ENCODE measurements at regions not wholly inside any gene's neighbourhood (a gene's known extent, or its start where the extent isn't known, plus 50 kb on each side); places are given as distances from the start of the nearest gene placed in this dataset.

DNA sequence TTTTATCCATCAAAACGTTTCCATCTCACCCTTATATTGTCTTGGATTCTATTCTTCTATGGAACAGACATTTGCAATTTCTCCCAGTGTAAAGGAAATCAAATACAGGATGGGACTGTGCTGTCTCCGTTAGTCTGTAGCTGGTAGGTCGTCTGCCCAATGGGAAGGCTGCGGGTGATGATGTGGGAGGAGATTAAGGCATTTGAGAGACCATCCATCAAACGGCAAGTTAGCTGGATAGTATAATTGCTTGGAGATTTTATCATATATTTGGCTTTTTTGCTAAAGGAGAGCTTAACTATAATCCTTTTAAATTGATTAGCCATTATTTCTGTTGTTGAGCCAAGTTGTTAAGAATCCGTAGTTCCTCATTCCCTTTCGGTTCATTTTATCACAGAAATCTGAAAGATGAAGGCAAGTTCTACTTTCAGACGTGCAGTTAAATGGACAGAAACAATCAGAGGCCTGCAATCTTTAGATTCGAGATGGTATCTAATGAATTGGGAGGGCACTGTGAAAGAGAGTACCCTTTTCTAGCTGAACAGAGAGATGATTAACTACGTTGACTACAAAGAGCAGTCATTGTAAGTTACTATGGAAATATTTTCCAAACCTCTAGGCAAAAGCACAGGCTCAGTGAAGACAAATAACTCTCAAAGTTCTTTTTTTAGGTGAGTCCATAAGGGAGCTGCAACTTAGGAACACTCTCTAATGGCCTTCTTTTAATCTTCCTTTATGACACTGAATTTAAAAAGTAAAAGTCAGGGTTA, 253.3 kb upstream of the KIAA1217 start:
- Histone ChIP-seq H3K27me3 (ENCODE audit: control insufficient read depth in 5 of 5, insufficient read depth in 4 of 5, low read length in 5 of 5) (peaks cover 0 to 5% (median 0%) of the 10 kb centered on the region in 5 donors), H3K9me3 (ENCODE audit: control insufficient read depth in 5 of 5, low read length in 5 of 5) (peaks cover 0 to 13% (median 5%) of the 10 kb centered on the region in 5 donors), H3K27ac (ENCODE audit: low read depth, low read length) (no peak overlapping the region), H3K4me1 (ENCODE audit: control insufficient read depth in 5 of 5, insufficient read depth in 5 of 5, low read length in 5 of 5) (no peaks in the 10 kb centered on the region), H3K36me3 (ENCODE audit: control insufficient read depth in 5 of 5, insufficient read depth in 5 of 5, low read length in 5 of 5) (no peaks in the 10 kb centered on the region), H3K4me3 (ENCODE audit: low read depth in 1 of 5, low read length in 5 of 5) (no peak overlapping the region), H3K9ac (ENCODE audit: low read length in 5 of 5) (no peak overlapping the region)

DNA sequence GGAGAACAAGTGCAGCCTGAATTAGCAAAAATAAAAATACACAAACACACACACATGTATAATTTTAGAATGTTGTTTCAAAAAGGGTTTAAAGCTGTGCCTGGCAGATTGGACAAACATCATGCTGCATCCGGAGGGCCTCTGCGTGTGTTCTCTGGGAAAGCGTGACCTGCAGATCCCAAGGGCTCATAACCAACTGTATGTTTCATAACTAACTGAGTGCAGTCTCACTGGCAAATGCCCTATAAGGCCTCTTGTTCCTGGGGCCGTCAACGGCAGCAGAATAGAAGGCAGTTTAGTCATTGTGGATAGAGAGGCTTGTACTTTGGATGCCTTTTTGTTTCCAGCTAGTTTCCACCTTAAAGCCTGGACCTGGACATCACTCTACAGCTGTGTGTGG, 243.8 kb upstream of the KIAA1217 start:
- H3K36me3 ChIP-seq (ENCODE audit: control insufficient read depth in 5 of 5, insufficient read depth in 5 of 5, low read length in 5 of 5) = no peaks in the 10 kb centered on the region
- no peak overlapping the region for H3K9ac ChIP-seq (ENCODE audit: low read length in 5 of 5)
- no peak overlapping the region for H3K4me3 ChIP-seq (ENCODE audit: low read depth in 1 of 5, low read length in 5 of 5)
- H3K27me3 ChIP-seq (ENCODE audit: control insufficient read depth in 5 of 5, insufficient read depth in 4 of 5, low read length in 5 of 5) = no peaks in the 10 kb centered on the region
- H3K4me1 ChIP-seq (ENCODE audit: control insufficient read depth in 5 of 5, insufficient read depth in 5 of 5, low read length in 5 of 5) = no peaks in the 10 kb centered on the region
- no peaks in the 10 kb centered on the region for H3K9me3 ChIP-seq (ENCODE audit: control insufficient read depth in 5 of 5, low read length in 5 of 5)
- H3K27ac ChIP-seq (ENCODE audit: low read depth, low read length) = no peak overlapping the region

DNA sequence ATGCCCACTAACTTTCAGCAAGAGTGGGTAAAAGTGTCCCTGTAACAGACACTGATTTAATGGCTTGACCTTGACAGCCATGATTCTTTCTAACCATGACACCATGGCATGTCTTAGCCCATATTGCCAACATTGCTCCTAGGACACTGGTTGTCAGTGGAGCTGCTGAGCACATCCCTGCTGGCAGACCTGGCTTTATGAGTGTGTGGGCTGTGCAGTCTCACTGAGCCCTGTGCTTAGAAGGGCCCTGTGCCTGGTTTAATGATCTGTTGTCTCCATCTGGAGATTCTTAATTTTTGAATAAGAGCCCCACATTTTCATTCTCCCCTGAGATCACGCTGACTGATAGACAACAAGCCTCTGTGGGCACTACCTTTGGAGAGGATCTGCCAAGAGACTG, 243.1 kb upstream of the KIAA1217 start:
- no peaks in the 10 kb centered on the region for H3K4me1 ChIP-seq (ENCODE audit: control insufficient read depth in 5 of 5, insufficient read depth in 5 of 5, low read length in 5 of 5)
- H3K4me3 ChIP-seq (ENCODE audit: low read depth in 1 of 5, low read length in 5 of 5) = no peak overlapping the region
- H3K27ac ChIP-seq (ENCODE audit: low read depth, low read length) = no peak overlapping the region
- no peaks in the 10 kb centered on the region for H3K27me3 ChIP-seq (ENCODE audit: control insufficient read depth in 5 of 5, insufficient read depth in 4 of 5, low read length in 5 of 5)
- H3K9ac ChIP-seq (ENCODE audit: low read length in 5 of 5) = no peak overlapping the region
- no peaks in the 10 kb centered on the region for H3K36me3 ChIP-seq (ENCODE audit: control insufficient read depth in 5 of 5, insufficient read depth in 5 of 5, low read length in 5 of 5)
- no peaks in the 10 kb centered on the region for H3K9me3 ChIP-seq (ENCODE audit: control insufficient read depth in 5 of 5, low read length in 5 of 5)

DNA sequence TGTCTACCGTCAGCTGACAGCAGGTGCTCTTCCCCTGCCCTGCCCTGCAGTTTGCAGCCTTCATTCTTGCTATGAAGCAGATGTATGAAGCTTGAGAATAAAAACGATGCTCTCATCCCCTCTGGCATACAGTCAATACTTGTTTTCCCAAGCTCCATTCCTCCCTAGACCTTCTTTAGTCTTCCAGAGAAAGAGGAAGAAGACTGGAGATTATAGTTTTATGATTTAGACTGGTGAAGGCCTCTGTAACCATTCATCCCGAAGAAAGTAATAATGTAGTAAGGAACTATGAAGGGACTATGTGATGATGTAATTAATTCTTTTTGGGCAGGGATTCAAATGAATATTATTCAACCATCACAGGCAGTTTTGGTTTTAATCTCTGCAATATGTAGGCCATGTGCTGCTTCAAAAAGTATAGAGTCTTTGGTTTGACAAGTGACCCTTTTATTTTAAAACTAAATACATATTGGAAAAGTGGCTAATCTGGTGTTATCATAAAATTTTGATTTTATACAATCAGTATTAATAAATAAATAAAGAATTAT, 242.4 kb upstream of the KIAA1217 start:
- H3K27ac ChIP-seq (ENCODE audit: low read depth, low read length) = no peak overlapping the region
- no peaks in the 10 kb centered on the region for H3K27me3 ChIP-seq (ENCODE audit: control insufficient read depth in 5 of 5, insufficient read depth in 4 of 5, low read length in 5 of 5)
- H3K36me3 ChIP-seq (ENCODE audit: control insufficient read depth in 5 of 5, insufficient read depth in 5 of 5, low read length in 5 of 5) = no peaks in the 10 kb centered on the region
- H3K9me3 ChIP-seq (ENCODE audit: control insufficient read depth in 5 of 5, low read length in 5 of 5) = no peaks in the 10 kb centered on the region
- H3K4me1 ChIP-seq (ENCODE audit: control insufficient read depth in 5 of 5, insufficient read depth in 5 of 5, low read length in 5 of 5) = no peaks in the 10 kb centered on the region
- H3K9ac ChIP-seq (ENCODE audit: low read length in 5 of 5) = no peak overlapping the region
- H3K4me3 ChIP-seq (ENCODE audit: low read depth in 1 of 5, low read length in 5 of 5) = no peak overlapping the region

GRCh38 chr10:23968301-23968700, 240.6 kb upstream of the KIAA1217 start:
- H3K4me1 ChIP-seq (ENCODE audit: control insufficient read depth in 5 of 5, insufficient read depth in 5 of 5, low read length in 5 of 5) = no peaks in the 10 kb centered on the region
- H3K27me3 ChIP-seq (ENCODE audit: control insufficient read depth in 5 of 5, insufficient read depth in 4 of 5, low read length in 5 of 5) = no peaks in the 10 kb centered on the region
- H3K9me3 ChIP-seq (ENCODE audit: control insufficient read depth in 5 of 5, low read length in 5 of 5) = no peaks in the 10 kb centered on the region
- H3K27ac ChIP-seq (ENCODE audit: low read depth, low read length) = no peak overlapping the region
- no peak overlapping the region for H3K9ac ChIP-seq (ENCODE audit: low read length in 5 of 5)
- H3K4me3 ChIP-seq (ENCODE audit: low read depth in 1 of 5, low read length in 5 of 5) = no peak overlapping the region
- no peaks in the 10 kb centered on the region for H3K36me3 ChIP-seq (ENCODE audit: control insufficient read depth in 5 of 5, insufficient read depth in 5 of 5, low read length in 5 of 5)

DNA sequence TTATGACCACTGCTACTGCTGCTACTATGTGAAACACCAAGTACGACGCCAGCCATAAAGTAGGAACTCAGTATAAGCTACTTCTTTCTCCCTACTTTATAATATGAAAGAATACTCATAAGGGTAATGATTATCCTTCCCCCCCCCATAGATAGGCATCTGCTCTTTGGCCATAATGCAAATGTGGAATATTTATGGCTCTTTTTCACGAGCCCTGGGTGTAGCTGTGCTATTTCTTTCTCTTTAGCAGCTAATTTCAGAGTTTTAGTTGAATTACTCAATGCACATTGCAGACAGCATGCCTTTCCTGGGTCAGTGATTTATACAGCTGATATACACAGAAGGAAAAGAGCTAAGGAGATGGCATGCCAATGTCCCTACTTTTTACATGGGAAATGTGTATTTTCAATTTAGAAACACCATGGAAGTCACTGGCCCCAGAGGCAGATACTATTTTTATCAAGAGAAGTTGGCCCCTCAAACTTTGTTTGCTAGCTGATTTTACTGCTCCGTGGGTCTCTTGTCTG, 234.1 kb upstream of the KIAA1217 start:
- Histone ChIP-seq H3K9me3 (ENCODE audit: control insufficient read depth in 5 of 5, low read length in 5 of 5) (no peaks in the 10 kb centered on the region), H3K9ac (ENCODE audit: low read length in 5 of 5) (no peak overlapping the region), H3K36me3 (ENCODE audit: control insufficient read depth in 5 of 5, insufficient read depth in 5 of 5, low read length in 5 of 5) (no peaks in the 10 kb centered on the region), H3K27me3 (ENCODE audit: control insufficient read depth in 5 of 5, insufficient read depth in 4 of 5, low read length in 5 of 5) (no peaks in the 10 kb centered on the region), H3K4me3 (ENCODE audit: low read depth in 1 of 5, low read length in 5 of 5) (no peak overlapping the region), H3K4me1 (ENCODE audit: control insufficient read depth in 5 of 5, insufficient read depth in 5 of 5, low read length in 5 of 5) (no peaks in the 10 kb centered on the region), H3K27ac (ENCODE audit: low read depth, low read length) (no peak overlapping the region)

DNA sequence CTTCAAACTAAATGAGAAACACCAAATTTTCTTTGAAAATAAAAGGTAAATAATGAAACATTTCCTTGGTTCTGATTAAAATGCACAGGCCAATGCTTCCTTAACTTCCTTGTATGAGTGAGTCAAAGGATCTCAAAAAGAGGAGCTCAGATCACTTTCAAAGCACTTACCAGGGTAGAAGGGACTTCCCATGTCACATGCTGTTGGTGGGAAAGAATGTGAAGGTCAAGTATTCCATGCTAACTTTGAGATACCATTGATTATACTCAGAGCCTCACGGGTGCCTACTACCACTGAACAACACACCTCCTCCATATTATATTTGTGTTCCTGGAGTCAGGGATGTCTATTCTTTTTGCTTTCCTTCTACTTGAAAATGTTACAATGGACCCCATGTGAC, 233.5 kb upstream of the KIAA1217 start:
- Histone ChIP-seq H3K4me3 (ENCODE audit: low read depth in 1 of 5, low read length in 5 of 5) (no peak overlapping the region), H3K9me3 (ENCODE audit: control insufficient read depth in 5 of 5, low read length in 5 of 5) (no peaks in the 10 kb centered on the region), H3K27me3 (ENCODE audit: control insufficient read depth in 5 of 5, insufficient read depth in 4 of 5, low read length in 5 of 5) (no peaks in the 10 kb centered on the region), H3K27ac (ENCODE audit: low read depth, low read length) (no peak overlapping the region), H3K36me3 (ENCODE audit: control insufficient read depth in 5 of 5, insufficient read depth in 5 of 5, low read length in 5 of 5) (no peaks in the 10 kb centered on the region), H3K4me1 (ENCODE audit: control insufficient read depth in 5 of 5, insufficient read depth in 5 of 5, low read length in 5 of 5) (no peaks in the 10 kb centered on the region), H3K9ac (ENCODE audit: low read length in 5 of 5) (no peak overlapping the region)

DNA sequence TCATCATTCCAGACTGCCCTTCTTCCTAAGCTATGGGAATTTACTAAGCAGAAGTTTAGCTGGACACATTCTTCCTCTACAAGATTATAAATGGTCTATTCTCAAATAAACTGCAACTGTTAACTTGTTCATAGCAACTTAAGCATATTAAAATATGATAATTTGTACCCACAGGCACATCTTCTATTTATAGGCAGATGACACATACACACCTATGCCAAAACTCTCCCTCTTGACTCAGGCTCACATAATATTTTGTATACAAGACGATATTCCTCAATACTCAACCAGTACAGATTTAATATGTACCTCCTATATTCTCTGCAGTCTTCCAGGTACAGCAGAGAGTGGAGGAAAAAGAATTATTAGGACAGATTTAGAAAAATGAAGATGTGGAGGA, 232.7 kb upstream of the KIAA1217 start:
- H3K4me3 ChIP-seq (ENCODE audit: low read depth in 1 of 5, low read length in 5 of 5) = no peak overlapping the region
- no peaks in the 10 kb centered on the region for H3K4me1 ChIP-seq (ENCODE audit: control insufficient read depth in 5 of 5, insufficient read depth in 5 of 5, low read length in 5 of 5)
- no peaks in the 10 kb centered on the region for H3K27me3 ChIP-seq (ENCODE audit: control insufficient read depth in 5 of 5, insufficient read depth in 4 of 5, low read length in 5 of 5)
- no peak overlapping the region for H3K27ac ChIP-seq (ENCODE audit: low read depth, low read length)
- H3K9ac ChIP-seq (ENCODE audit: low read length in 5 of 5) = no peak overlapping the region
- H3K36me3 ChIP-seq (ENCODE audit: control insufficient read depth in 5 of 5, insufficient read depth in 5 of 5, low read length in 5 of 5) = no peaks in the 10 kb centered on the region
- no peaks in the 10 kb centered on the region for H3K9me3 ChIP-seq (ENCODE audit: control insufficient read depth in 5 of 5, low read length in 5 of 5)

DNA sequence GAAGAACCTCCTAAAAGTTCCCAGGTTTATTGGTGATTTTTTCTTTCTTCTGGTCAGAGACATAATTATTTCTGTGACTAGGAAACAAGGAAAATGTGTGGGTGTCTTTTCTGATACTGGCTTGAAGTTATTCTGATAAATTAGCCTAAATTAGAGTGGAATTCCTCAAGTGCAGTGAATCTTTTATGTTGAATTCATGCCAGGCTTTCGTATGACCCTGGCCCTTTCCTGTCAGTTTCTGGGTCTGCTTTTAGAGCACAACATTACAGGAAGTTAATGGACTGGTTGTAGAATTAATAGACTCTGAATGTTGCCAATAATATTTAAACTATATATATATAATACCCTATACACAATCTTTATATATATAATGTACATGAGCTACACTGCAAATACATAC, 230.6 kb upstream of the KIAA1217 start:
- no peaks in the 10 kb centered on the region for H3K4me1 ChIP-seq (ENCODE audit: control insufficient read depth in 5 of 5, insufficient read depth in 5 of 5, low read length in 5 of 5)
- no peaks in the 10 kb centered on the region for H3K27me3 ChIP-seq (ENCODE audit: control insufficient read depth in 5 of 5, insufficient read depth in 4 of 5, low read length in 5 of 5)
- H3K9me3 ChIP-seq (ENCODE audit: control insufficient read depth in 5 of 5, low read length in 5 of 5) = no peaks in the 10 kb centered on the region
- no peak overlapping the region for H3K9ac ChIP-seq (ENCODE audit: low read length in 5 of 5)
- H3K36me3 ChIP-seq (ENCODE audit: control insufficient read depth in 5 of 5, insufficient read depth in 5 of 5, low read length in 5 of 5) = no peaks in the 10 kb centered on the region
- no peak overlapping the region for H3K27ac ChIP-seq (ENCODE audit: low read depth, low read length)
- no peak overlapping the region for H3K4me3 ChIP-seq (ENCODE audit: low read depth in 1 of 5, low read length in 5 of 5)

- no peaks in the 10 kb centered on the region for H3K27me3 ChIP-seq (ENCODE audit: control insufficient read depth in 5 of 5, insufficient read depth in 4 of 5, low read length in 5 of 5)
- H3K4me1 ChIP-seq (ENCODE audit: control insufficient read depth in 5 of 5, insufficient read depth in 5 of 5, low read length in 5 of 5) = no peaks in the 10 kb centered on the region
- H3K9me3 ChIP-seq (ENCODE audit: control insufficient read depth in 5 of 5, low read length in 5 of 5) = no peaks in the 10 kb centered on the region
- H3K4me3 ChIP-seq (ENCODE audit: low read depth in 1 of 5, low read length in 5 of 5) = no peak overlapping the region
- H3K9ac ChIP-seq (ENCODE audit: low read length in 5 of 5) = no peak overlapping the region
- no peak overlapping the region for H3K27ac ChIP-seq (ENCODE audit: low read depth, low read length)
- H3K36me3 ChIP-seq (ENCODE audit: control insufficient read depth in 5 of 5, insufficient read depth in 5 of 5, low read length in 5 of 5) = no peaks in the 10 kb centered on the region
These were observed 228.8 kb upstream of the KIAA1217 start for GRCh38 chr10:23980094-23980493.

All from subcutaneous abdominal adipose tissue (tissue), 5 donors.